Neuron (in vitro differentiated cells): ENCODE measurements at regions not wholly inside any gene's neighbourhood (a gene's known extent, or its start where the extent isn't known, plus 50 kb on each side); places are given as distances from the start of the nearest gene placed in this dataset.
"Not testable (repeated sequence)": the region's sequence is repeated elsewhere in the genome, so short reads cannot be mapped to it uniquely, and the experiment has no call there.

ENCODE experiments used
- H2AFZ ChIP-seq: one replicate; pipeline ENCODE4 v1.6.1; 2013; ENCODE audit warnings: low read depth, mild to moderate bottlenecking, inconsistent platforms, low read length, moderate library complexity
- H3K27me3 ChIP-seq: one replicate; pipeline ENCODE4 v1.6.1; 2013; ENCODE audit warnings: low read length; ENCODE audit not compliant: insufficient read depth
- H3K36me3 ChIP-seq: one replicate; pipeline ENCODE4 v1.6.1; 2013; ENCODE audit warnings: low read length; ENCODE audit not compliant: insufficient read depth
- H3K4me1 ChIP-seq: one replicate; pipeline ENCODE4 v1.6.1; 2013; ENCODE audit warnings: low read length; ENCODE audit not compliant: insufficient read depth
- H3K4me3 ChIP-seq: 2 replicates; pipeline ENCODE4 v1.5.1; 2013; ENCODE audit warnings: mild to moderate bottlenecking, low read length, moderate library complexity
- H3K9me3 ChIP-seq: one replicate; pipeline ENCODE4 v1.6.1; 2013; ENCODE audit warnings: low read length

GRCh38 chr12:76178452-76178851 lies 94.0 kb upstream of the NAP1L1 start:
- Histone ChIP-seq H3K9me3 (no peaks in the 10 kb centered on the region), H3K27me3 (no peaks in the 10 kb centered on the region), H3K4me3 (no peak overlapping the region), H3K36me3 (no peaks in the 10 kb centered on the region), H2AFZ (no peak overlapping the region), H3K4me1 (no peaks in the 10 kb centered on the region)

- no peaks in the 10 kb centered on the region for H3K27me3 ChIP-seq
- H3K36me3 ChIP-seq: no peaks in the 10 kb centered on the region
- no peak overlapping the region for H3K4me3 ChIP-seq
- H3K4me1 ChIP-seq: no peaks in the 10 kb centered on the region
- H3K9me3 ChIP-seq: no peaks in the 10 kb centered on the region
- H2AFZ ChIP-seq: no peak overlapping the region
Observed at GRCh38 chr12:76177821-76178220, 93.3 kb upstream of the NAP1L1 start.

- Histone ChIP-seq H3K4me1 (no peaks in the 10 kb centered on the region), H3K36me3 (no peaks in the 10 kb centered on the region), H3K4me3 (no peak overlapping the region), H3K27me3 (no peaks in the 10 kb centered on the region), H3K9me3 (no peaks in the 10 kb centered on the region), H2AFZ (no peak overlapping the region)
Observed at GRCh38 chr12:76176940-76177339, 92.5 kb upstream of the NAP1L1 start.

GRCh38 chr12:76175946-76176345 lies 91.5 kb upstream of the NAP1L1 start:
- not testable (repeated sequence) for H3K4me1 ChIP-seq, H2AFZ ChIP-seq, H3K36me3 ChIP-seq, H3K4me3 ChIP-seq, H3K27me3 ChIP-seq, H3K9me3 ChIP-seq

GRCh38 chr12:76173756-76174155 lies 89.3 kb upstream of the NAP1L1 start:
- Histone ChIP-seq H2AFZ (no peak overlapping the region), H3K27me3 (no peaks in the 10 kb centered on the region), H3K36me3 (no peaks in the 10 kb centered on the region), H3K9me3 (no peaks in the 10 kb centered on the region), H3K4me1 (no peaks in the 10 kb centered on the region), H3K4me3 (no peak overlapping the region)

- H3K36me3 ChIP-seq: no peaks in the 10 kb centered on the region
- H3K27me3 ChIP-seq: no peaks in the 10 kb centered on the region
- no peak overlapping the region for H2AFZ ChIP-seq
- no peaks in the 10 kb centered on the region for H3K9me3 ChIP-seq
- no peak overlapping the region for H3K4me3 ChIP-seq
- H3K4me1 ChIP-seq: no peaks in the 10 kb centered on the region
Observed at GRCh38 chr12:76158518-76159321, 74.2 kb upstream of the NAP1L1 start.

- no peak overlapping the region for H2AFZ ChIP-seq
- H3K4me1 ChIP-seq: no peaks in the 10 kb centered on the region
- no peaks in the 10 kb centered on the region for H3K9me3 ChIP-seq
- no peaks in the 10 kb centered on the region for H3K36me3 ChIP-seq
- H3K4me3 ChIP-seq: no peak overlapping the region
- H3K27me3 ChIP-seq: no peaks in the 10 kb centered on the region
Observed at GRCh38 chr12:76156726-76157125, 72.2 kb upstream of the NAP1L1 start.

GRCh38 chr12:76156314-76156713 lies 71.8 kb upstream of the NAP1L1 start:
- Histone ChIP-seq H3K9me3 (no peaks in the 10 kb centered on the region), H3K36me3 (no peaks in the 10 kb centered on the region), H3K4me3 (no peak overlapping the region), H3K27me3 (no peaks in the 10 kb centered on the region), H3K4me1 (no peaks in the 10 kb centered on the region), H2AFZ (no peak overlapping the region)

- no peaks in the 10 kb centered on the region for H3K36me3 ChIP-seq
- no peaks in the 10 kb centered on the region for H3K9me3 ChIP-seq
- no peaks in the 10 kb centered on the region for H3K27me3 ChIP-seq
- no peaks in the 10 kb centered on the region for H3K4me1 ChIP-seq
- H2AFZ ChIP-seq: no peak overlapping the region
- H3K4me3 ChIP-seq: no peak overlapping the region
Observed at GRCh38 chr12:76155157-76155670, 70.7 kb upstream of the NAP1L1 start.

GRCh38 chr12:76153616-76154015 lies 69.1 kb upstream of the NAP1L1 start:
- H3K9me3 ChIP-seq: no peaks in the 10 kb centered on the region
- H3K36me3 ChIP-seq: no peaks in the 10 kb centered on the region
- no peaks in the 10 kb centered on the region for H3K4me1 ChIP-seq
- no peak overlapping the region for H2AFZ ChIP-seq
- H3K27me3 ChIP-seq: no peaks in the 10 kb centered on the region
- no peak overlapping the region for H3K4me3 ChIP-seq

- no peaks in the 10 kb centered on the region for H3K36me3 ChIP-seq
- H3K4me3 ChIP-seq: no peak overlapping the region
- H2AFZ ChIP-seq: no peak overlapping the region
- H3K4me1 ChIP-seq: no peaks in the 10 kb centered on the region
- no peaks in the 10 kb centered on the region for H3K27me3 ChIP-seq
- no peaks in the 10 kb centered on the region for H3K9me3 ChIP-seq
Observed at GRCh38 chr12:76152181-76152807, 67.8 kb upstream of the NAP1L1 start.

- Histone ChIP-seq H3K4me1 (peaks cover 2% of the 10 kb centered on the region), H3K36me3 (no peaks in the 10 kb centered on the region), H3K27me3 (peaks cover 2% of the 10 kb centered on the region), H2AFZ (no peak overlapping the region), H3K4me3 (no peak overlapping the region), H3K9me3 (no peaks in the 10 kb centered on the region)
Observed at GRCh38 chr12:76144245-76144549, 59.7 kb upstream of the NAP1L1 start.

GRCh38 chr12:76143343-76144244 lies 59.1 kb upstream of the NAP1L1 start:
- H3K36me3 ChIP-seq: no peaks in the 10 kb centered on the region
- peaks cover 2% of the 10 kb centered on the region for H3K27me3 ChIP-seq
- H3K9me3 ChIP-seq: no peaks in the 10 kb centered on the region
- H3K4me1 ChIP-seq: peaks cover 2% of the 10 kb centered on the region
- no peak overlapping the region for H3K4me3 ChIP-seq
- no peak overlapping the region for H2AFZ ChIP-seq
